Activated CD4-positive, alpha-beta T cell treated with anti-CD3 and anti-CD28 coated beads for 1 hour (primary cell): ENCODE measurements at regions not wholly inside any gene's neighbourhood (a gene's known extent, or its start where the extent isn't known, plus 50 kb on each side); places are given as distances from the start of the nearest gene placed in this dataset.

Experiments used
- DNase-seq: peaks from one replicate; pipeline ENCODE4 v3.0.0-alpha.2; 2020

DNA sequence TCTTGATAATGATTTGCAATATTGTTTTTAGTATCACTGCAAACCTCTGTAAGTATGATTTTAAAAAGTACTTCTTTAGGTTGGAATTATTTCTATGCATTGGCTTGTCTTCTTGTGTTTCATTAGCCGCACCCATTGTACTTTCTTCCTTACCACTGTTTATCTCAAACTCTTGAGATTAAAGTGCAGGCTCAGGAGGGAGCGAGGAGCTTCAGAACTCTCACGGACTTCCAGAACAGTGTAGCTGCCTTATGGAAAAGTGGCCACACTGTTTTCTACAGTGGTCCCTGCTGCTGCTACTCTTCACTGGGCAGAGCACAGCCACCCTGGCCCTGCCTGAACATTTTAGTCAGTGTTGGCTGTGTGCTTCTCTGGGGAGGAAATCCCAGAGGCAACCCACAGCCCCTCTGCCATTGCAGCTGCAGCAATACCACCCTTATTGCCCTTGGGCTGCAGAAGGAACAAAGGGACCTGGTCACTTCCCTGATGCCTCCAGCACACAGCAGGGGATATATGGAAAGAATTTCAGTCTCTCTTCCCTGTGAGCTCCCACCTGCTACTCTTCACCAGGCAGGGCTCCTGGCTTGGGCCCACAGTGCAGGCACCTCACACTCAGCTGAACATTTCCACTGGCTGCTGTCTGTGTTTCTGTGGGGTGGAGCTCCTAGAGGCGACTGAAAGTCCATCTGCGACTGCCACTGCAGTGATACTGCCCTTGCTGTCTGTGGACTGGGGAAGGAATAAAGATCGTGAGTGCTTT lies 91.7 kb upstream of the MAP3K4 start:
- DNase-seq: no peak

DNA sequence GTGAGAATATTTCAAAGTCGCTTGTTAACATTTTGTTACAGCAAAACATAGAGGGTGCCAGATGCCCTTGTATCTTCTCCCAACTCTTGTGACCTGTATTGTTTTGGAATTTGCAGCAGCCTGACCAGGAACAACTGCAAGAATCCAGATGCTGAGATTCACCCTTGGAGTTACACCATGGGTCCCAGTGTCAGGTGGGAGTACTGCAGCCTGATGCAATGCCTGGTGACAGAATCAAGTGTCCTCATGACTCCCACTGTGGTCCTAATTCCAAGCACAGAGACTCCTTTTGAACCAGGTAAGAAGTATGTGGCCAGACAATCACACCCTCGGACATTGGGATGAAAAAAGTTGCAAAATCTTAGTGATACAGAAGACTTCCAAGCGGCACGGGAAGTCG lies 79.6 kb upstream of the MAP3K4 start:
- DNase-seq: no peak

DNA sequence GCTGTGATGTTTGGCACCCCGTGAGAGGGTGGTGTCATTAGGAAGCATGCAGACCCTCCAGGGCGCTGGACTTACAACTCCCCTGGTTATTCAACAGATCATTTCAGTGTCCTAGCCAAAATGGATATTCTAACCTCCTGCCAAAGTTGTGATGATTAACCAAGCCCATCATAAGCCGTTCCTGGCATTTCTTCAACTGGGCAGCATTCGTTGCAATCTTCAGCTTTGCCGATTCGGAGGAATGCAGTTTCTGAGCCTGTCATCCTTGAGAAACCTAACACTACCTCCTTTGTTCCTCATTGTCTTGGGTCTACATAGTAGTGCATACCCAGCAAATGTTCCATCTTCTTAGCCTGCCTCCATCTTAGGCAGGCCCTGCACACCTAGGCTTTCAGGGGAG lies 79.2 kb upstream of the MAP3K4 start:
- no peak for DNase-seq

DNA sequence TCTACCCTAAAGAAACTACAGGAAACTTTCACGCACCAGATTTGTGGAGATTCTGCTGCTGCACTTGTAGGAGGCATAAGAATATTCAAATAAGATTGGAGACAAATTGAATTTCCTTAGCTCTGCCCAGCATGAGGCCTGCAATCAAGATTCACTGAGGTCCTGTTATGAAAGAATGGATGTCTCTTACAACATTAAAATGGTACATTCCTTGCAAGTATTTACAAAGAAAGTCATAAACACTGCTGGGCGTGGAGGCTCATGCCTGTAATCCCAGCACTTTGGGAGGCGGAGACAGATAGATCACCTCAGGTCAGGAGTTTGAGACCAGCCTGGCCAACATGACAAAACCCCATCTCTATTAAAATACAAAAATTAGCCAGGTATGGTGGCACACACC lies 74.0 kb upstream of the MAP3K4 start:
- DNase-seq: no peak

DNA sequence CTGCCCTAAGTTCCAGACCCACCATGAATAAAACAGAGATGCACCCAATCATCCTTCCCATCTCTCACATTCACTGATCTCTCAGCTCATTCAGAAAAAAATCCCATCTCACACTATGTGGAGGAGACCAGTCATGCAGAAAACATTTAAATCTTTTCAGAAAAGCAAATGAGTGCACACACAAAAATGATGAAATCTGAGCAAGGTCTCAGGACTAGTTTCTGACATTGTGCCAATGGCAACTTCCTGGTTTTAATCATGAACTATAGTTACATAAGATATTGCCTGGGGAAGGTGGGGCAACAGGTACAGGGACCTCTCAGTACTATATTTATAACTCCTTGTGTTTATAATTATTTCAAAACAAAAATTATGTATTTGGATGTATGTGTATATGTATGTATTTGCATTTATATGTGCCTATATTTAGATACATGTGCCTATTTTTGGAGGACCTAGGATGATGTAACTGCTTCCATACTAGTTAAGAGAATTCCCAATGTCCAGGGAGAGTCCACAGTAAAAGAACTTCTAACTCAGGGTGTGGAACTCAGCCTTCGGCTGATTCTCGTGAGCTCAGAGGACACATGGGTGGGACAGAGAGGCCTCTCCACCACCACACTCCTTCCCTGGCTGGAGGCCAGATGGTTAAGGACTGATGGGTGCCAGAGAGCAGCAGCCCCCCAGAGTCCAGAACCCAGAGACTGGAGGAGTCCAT lies 71.7 kb upstream of the MAP3K4 start:
- DNase-seq: no peak

DNA sequence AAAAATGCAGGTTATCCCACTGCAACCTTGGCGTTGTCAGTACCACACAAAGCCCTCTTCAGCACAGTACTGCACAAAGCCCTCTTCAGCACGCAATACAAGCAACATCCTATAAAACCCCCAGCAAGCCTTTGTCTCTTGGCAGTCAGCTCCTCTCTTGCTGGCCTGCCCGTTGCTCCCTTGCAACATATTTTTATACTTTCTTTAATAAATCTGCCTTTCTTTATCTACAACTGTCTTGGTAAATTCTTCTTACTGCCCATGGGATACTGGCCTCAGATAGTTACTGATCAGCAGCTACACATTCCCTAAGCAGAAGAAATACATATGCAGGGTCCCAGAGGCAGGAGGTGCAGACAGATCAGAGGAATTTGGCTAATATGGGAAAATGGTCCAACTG lies 70.5 kb upstream of the MAP3K4 start:
- no peak for DNase-seq

DNA sequence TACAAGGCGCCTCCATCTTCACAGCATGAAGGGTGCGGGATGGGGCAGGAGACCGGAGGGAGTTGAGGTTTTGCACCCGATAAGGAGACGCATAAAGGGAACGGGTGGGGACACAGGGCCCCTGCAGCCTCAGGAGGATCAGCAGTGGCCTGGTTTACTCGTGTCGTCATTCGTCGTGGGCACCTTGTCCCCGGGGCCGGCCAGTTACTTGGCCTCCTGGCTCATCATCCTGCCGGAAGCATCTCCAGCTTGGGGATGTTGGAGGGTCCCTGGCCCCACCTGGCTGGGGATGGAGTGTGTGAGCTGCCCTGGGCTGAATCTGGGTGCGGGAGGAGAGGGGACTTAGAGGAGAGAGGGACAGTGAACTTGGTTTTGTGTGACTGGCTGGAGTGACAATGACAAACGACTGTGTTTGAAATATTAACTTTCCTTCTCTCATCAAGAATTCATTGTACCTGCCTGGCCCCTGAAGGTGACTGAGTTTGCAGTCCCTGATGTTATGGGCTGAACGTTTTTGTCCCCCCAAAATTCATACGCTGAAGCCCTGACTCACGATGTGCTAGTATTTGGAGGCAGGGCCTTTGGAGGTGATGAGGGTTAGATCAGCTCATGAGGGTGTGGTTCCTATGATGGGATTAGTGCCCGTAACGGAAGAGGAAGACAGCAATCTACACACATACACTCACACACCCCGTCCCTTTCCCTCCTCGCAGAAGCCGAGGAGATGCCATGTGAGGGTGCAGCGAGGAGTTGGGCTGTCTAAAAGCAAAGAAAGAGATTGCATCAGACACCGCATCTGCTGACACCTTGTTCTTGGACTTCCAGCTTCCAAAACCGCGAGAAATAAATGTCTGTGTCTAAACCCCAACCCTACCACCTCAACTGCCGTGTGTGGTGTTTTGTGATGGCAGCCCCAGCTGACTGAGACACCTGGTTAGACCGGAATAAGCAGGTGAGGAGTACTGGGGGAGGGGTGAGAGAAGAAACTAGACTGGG lies 65.0 kb upstream of the MAP3K4 start:
- no peak for DNase-seq

DNA sequence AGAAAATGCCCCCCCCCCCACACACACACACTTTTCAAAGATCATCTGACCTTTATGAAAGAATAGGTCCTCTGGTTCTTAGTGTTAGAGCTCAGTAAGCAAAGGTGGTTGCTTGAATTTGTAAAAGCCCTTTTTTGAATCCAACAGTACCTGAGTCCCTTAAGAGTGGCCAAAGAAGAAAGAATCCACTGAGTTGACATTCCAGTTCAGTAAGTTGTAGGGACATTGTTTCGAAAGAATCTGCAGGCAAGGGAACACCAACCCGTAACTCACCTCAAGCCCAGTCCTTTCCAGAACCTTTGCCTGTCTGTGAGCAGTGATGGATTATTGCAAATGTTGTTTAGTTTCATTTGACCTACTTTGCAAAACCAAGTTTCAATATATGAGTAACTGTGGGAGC lies 64.2 kb upstream of the MAP3K4 start:
- DNase-seq: no peak

DNA sequence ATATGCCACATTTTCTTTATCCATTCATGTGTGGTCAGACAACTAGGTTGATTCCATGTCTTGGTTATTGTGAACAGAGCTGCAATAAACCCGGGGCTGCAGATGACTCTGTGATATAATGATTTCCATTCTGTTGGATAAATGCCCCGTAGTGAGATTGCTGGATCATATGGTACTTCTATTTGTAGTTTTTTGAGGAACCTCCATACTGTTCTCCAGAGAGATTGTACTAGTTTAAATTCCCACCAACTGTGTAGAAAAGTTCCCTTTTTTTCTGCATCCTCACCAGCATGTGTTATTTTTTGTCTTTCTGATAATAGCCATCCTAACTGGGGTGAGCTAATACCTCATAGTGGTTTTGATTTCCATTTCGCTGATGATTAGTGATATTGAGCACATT lies 62.2 kb upstream of the MAP3K4 start:
- no peak for DNase-seq

DNA sequence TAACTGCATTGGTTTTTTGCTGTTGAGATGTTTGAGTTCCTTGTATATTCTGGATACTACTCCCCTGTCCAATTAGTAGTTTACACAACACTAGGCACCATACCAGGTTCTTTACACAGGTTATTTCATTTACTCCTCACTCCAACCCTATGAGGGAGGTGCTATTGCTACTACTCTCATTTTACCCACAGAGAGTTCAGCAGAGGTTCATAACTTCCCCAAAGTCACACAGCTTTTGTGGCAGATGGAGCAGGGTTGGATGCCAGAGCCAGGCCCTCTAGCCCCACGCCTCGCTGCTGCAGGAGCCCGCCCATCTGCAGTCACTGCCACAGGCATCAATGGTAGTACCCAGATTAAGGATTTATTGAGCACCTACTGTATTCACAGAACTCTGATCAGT lies 61.7 kb upstream of the MAP3K4 start:
- no peak for DNase-seq

DNA sequence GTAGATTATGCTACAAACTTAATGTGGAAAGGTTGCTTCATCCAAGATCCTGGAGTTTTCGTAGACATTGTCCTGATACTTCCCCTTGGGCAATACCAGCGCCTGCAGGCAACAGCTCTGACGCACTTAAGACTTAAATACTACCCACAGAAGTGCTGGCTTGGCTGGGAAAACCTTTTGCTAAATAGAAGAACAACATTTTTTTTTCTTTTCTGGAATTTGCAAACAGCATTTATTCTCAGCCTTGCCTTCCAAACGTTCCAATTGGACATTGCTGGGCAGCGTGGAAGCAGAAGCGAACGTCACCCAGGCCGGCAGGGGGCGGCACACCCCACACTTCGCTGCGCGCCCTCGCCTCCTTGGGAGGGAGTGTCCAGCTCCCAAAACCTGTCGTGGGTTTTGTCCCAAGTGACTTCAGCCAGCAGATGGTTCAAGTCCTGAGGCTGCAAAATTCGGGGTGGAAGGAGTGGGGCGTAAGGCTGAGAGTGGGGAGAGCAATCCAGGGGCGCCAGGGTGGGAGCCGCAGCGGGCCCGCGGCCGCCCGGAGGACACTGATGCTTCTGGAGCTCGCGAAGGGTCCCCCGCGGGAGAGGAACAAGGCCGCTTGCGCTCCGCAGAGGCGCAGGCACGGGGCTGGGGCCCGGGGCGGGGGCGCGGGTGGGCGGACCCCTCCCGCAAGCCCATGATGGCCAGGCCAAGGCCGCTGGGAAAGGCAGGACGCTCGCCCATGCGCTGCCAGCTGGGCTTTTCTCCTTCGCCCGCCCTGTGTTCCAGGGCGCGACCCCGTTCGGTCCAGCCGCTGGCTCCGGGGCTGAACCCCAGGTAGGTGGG lies 60.8 kb upstream of the MAP3K4 start:
- peak; percentile 22 for DNase-seq

DNA sequence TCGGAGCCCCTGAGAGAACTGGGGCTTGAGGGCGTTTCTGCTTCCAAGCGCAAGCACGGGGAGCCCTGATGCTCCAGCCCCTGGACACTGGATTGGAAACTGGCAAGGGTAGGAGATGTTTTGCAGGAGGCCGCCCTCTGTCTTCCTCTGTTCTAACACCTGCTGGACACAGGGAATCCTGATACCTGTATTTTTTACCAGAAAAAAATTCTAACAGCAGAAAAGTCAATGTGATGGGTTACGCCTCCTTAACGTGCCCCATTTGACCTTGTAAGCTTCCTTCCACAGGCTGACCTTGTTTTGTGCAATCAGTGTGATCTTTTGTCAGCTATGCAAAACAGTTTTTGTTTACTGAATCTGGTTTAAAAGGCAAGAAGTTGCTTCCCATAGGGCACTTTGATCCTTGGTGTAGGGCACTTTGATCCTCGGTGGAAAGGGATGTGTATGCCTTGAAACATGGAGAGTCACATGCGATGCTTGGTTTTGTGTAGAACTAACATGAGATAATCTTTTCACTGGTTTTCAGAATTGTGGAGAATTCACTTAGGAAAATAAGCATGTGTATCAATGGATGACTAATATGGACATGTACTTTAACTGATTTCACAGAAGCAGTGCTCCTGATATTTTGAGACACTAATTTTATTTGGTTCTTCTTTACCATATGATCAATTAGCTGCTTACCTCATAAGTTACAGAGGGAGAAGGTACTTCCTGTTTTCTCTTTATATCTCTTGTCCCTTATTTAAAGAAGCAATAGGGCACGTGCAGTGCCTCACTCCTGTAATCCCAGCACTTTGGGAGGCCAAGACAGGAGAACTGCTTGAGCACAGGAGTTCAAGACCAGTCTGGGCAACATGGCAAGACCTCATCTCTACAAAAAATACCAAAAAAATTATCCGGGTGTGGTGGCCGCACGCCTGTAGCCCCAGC lies 59.9 kb upstream of the MAP3K4 start:
- no peak for DNase-seq

DNA sequence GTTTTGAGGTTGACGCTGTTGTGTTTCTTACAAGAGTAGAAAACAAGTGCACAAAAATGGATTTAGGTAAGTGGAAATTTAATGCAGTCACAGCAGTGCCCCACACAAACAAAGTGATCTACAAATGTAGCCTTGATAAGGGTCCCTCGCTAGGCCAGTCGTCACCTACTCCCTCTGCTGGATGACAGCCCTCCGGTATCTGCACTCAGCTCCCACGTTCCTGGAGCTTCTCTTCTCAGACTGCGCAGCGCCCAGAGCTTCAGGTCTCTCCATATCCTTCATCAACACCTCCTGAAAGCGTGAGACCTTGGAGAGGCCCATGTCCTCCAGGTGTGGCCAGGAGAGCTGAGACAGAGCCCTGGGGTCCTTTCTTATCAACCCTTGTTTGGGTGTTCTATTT lies 58.3 kb upstream of the MAP3K4 start:
- DNase-seq: no peak

DNA sequence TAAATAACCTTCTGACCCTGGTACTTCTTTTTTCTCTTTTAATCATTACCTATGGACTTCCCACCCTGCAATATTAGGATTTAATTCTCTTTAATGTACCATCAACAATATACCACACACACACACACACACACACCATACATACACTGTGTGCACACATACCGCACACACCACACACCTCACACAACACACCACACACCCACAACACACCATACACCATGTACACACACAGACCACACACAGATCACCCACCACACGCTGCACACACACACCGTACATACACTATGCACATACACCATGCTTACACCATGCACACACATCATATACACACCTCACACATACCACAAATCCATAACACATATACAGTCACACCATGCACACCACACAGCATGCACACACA lies 57.4 kb upstream of the MAP3K4 start:
- no peak for DNase-seq

DNA sequence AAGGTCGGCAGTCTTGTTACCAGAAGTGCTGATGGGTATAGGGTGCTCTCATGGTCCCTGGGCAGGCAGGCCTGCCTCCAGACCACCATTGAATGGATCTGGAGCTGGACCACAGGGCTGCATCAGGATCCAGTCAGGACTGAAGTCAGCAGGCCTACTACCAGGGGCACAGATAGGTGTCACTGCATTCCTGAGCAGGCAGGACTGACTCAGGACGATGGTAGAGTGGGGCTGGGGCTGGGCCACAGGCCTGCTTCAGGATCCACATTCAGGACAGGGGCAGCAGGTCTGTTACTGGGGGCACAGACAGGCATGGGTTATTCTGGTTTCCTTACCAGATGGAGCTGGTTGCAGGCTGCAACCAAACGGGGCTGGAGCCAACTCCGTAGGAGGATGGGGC lies 51.4 kb upstream of the MAP3K4 start:
- no peak for DNase-seq
